NCI-H146 (cell line): ENCODE measurements at regions not wholly inside any gene's neighbourhood (a gene's known extent, or its start where the extent isn't known, plus 50 kb on each side); places are given as distances from the start of the nearest gene placed in this dataset.
"Not testable (repeated sequence)": the region's sequence is repeated elsewhere in the genome, so short reads cannot be mapped to it uniquely, and the experiment has no call there.

Experiments
- DNase-seq: peaks from one replicate; lab custom pipeline; 2025; lab: John Stamatoyannopoulos, UW

GRCh38 chr22:49525801-49526535 is 301.7 kb downstream of the BRD1 start:
- DNase-seq = no peak

GRCh38 chr22:49525360-49525759 is 302.3 kb downstream of the BRD1 start:
- DNase-seq = no peak

- DNase-seq = peak; percentile 56
Measured at GRCh38 chr22:49524362-49524761, 303.3 kb downstream of the BRD1 start.

GRCh38 chr22:49523374-49524008 is 304.2 kb downstream of the BRD1 start:
- DNase-seq = no peak

GRCh38 chr22:49522582-49523373 is 304.9 kb downstream of the BRD1 start:
- DNase-seq = no peak

GRCh38 chr22:49521787-49522224 is 305.9 kb downstream of the BRD1 start:
- DNase-seq = no peak

GRCh38 chr22:49519117-49519737 is 308.4 kb downstream of the BRD1 start:
- DNase-seq = no peak

GRCh38 chr22:49518436-49518970 is 309.2 kb downstream of the BRD1 start:
- no peak for DNase-seq

- no peak for DNase-seq
Measured at GRCh38 chr22:49517667-49518185, 309.9 kb downstream of the BRD1 start.

GRCh38 chr22:49517211-49517610 is 310.5 kb downstream of the BRD1 start:
- DNase-seq = no peak

GRCh38 chr22:49515475-49515874 is 312.2 kb downstream of the BRD1 start:
- DNase-seq = no peak

DNA sequence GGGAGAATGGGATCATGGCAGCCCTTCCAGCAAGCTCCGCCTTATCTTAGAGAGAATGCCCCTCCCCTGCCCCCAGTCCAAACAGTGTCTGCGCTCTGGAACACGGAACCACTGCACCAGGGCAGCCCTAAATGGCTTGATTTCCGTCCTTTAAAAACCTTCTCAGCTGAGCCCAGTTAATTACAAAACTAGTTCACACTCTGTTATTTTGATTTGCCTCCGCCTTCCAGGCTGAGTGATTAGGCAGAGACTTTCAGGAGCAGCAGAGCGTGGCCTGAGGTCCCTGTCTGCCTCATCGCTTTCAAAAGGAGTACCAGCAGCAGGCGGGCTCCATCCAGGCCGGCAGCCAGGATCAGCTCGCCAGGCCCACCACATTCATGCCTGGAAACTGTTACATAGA is 313.0 kb downstream of the BRD1 start:
- no peak for DNase-seq

DNA sequence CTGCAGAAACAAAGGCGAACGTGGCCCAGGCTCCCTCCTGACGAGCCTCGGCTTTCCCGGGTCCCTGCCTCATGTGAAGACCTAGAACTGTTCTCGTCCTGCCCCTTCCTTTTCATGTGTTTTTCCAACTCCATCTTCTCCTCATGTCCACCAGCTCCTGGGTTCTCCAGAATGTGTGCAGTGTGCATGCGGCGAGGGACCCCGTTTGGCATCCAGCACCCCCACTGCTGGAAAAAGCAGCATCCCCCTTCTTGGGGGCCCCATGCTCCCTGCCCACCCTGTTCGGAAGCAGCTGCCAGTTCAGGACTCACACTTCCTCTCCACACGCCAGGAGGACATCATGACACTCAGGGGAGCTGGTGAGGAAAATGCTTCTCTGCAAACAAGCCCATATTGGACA is 313.5 kb downstream of the BRD1 start:
- DNase-seq = no peak

GRCh38 chr22:49513358-49513851 is 314.3 kb downstream of the BRD1 start:
- DNase-seq = no peak

GRCh38 chr22:49512487-49513165 is 315.0 kb downstream of the BRD1 start:
- peak; percentile 32 for DNase-seq

- DNase-seq = not testable (repeated sequence)
Measured at GRCh38 chr22:49511393-49512189, 316.1 kb downstream of the BRD1 start.

- DNase-seq = no peak
Measured at GRCh38 chr22:49510718-49511117, 317.0 kb downstream of the BRD1 start.

GRCh38 chr22:49509016-49509415 is 318.7 kb downstream of the BRD1 start:
- no peak for DNase-seq

- no peak for DNase-seq
Measured at GRCh38 chr22:49508561-49508960, 319.1 kb downstream of the BRD1 start.

- DNase-seq = no peak
Measured at GRCh38 chr22:49507607-49508292, 319.9 kb downstream of the BRD1 start.
